ENCODE measurements at regions not wholly inside any gene's neighbourhood (a gene's known extent, or its start where the extent isn't known, plus 50 kb on each side); places are given as distances from the start of the nearest gene placed in this dataset.

- no peaks in the 10 kb centered on the region for H3K36me3 ChIP-seq (ENCODE audit: control insufficient read depth, insufficient read depth, low read length)
Observed at GRCh38 chr11:116467823-116468222, 305.0 kb downstream of the BUD13 start.

GRCh38 chr11:116466801-116467200, 306.0 kb downstream of the BUD13 start:
- no peaks in the 10 kb centered on the region for H3K27me3 ChIP-seq (ENCODE audit: control insufficient read depth, insufficient read depth, low read length)
- H3K9ac ChIP-seq (ENCODE audit: low read depth, low read length): no peak overlapping the region
- no peaks in the 10 kb centered on the region for H3K36me3 ChIP-seq (ENCODE audit: control insufficient read depth, insufficient read depth, low read length)
- peaks cover 4% of the 10 kb centered on the region for H3K9me3 ChIP-seq (ENCODE audit: control insufficient read depth, insufficient read depth, low read length)
- H3K4me1 ChIP-seq (ENCODE audit: control insufficient read depth, insufficient read depth, low read length): no peaks in the 10 kb centered on the region
- no peak overlapping the region for H3K4me3 ChIP-seq (ENCODE audit: low read depth, low read length)

More at GRCh38 chr11:116467823-116468222, 305.0 kb downstream of the BUD13 start:
- H3K4me3 ChIP-seq (ENCODE audit: low read depth, low read length): no peak overlapping the region
- H3K9me3 ChIP-seq (ENCODE audit: control insufficient read depth, insufficient read depth, low read length): peaks cover 5% of the 10 kb centered on the region
- no peak overlapping the region for H3K9ac ChIP-seq (ENCODE audit: low read depth, low read length)
- no peaks in the 10 kb centered on the region for H3K27me3 ChIP-seq (ENCODE audit: control insufficient read depth, insufficient read depth, low read length)
- peaks cover 3% of the 10 kb centered on the region for H3K4me1 ChIP-seq (ENCODE audit: control insufficient read depth, insufficient read depth, low read length)

- no peaks in the 10 kb centered on the region for H3K36me3 ChIP-seq (ENCODE audit: control insufficient read depth, insufficient read depth, low read length)
- H3K27me3 ChIP-seq (ENCODE audit: control insufficient read depth, insufficient read depth, low read length): no peaks in the 10 kb centered on the region
- H3K9ac ChIP-seq (ENCODE audit: low read depth, low read length): no peak overlapping the region
- H3K4me3 ChIP-seq (ENCODE audit: low read depth, low read length): no peak overlapping the region
- no peaks in the 10 kb centered on the region for H3K4me1 ChIP-seq (ENCODE audit: control insufficient read depth, insufficient read depth, low read length)
- H3K9me3 ChIP-seq (ENCODE audit: control insufficient read depth, insufficient read depth, low read length): peaks cover under 1% of the 10 kb centered on the region
Observed at GRCh38 chr11:116466191-116466590, 306.6 kb downstream of the BUD13 start.

- H3K9me3 ChIP-seq (ENCODE audit: control insufficient read depth, insufficient read depth, low read length): no peaks in the 10 kb centered on the region
- no peak overlapping the region for H3K9ac ChIP-seq (ENCODE audit: low read depth, low read length)
- H3K4me3 ChIP-seq (ENCODE audit: low read depth, low read length): no peak overlapping the region
- H3K27me3 ChIP-seq (ENCODE audit: control insufficient read depth, insufficient read depth, low read length): no peaks in the 10 kb centered on the region
- H3K4me1 ChIP-seq (ENCODE audit: control insufficient read depth, insufficient read depth, low read length): no peaks in the 10 kb centered on the region
- no peaks in the 10 kb centered on the region for H3K36me3 ChIP-seq (ENCODE audit: control insufficient read depth, insufficient read depth, low read length)
Observed at GRCh38 chr11:116465056-116465455, 307.7 kb downstream of the BUD13 start.

DNA sequence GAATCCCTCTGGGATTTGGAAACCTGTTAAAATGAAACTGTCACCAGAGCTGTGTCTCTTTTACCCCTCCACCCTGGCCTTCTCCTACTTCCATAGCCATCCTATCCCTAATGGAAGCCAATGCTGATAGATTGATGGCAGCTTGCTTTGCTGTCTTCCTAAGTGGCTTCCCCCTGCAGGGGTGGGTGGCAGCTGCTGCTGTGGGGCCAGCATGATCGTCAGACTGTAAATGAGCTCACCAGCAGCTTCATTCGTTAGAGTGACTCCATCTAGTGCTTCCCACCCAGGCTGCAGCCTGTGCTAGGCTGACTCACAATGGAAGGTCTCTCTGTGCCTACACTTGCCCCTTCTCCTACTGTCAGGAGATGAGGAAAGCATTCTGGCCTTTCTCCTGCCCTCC, 311.0 kb downstream of the BUD13 start:
- Histone ChIP-seq H3K36me3 (ENCODE audit: control insufficient read depth, insufficient read depth, low read length) (no peaks in the 10 kb centered on the region), H3K27me3 (ENCODE audit: control insufficient read depth, insufficient read depth, low read length) (no peaks in the 10 kb centered on the region), H3K9ac (ENCODE audit: low read depth, low read length) (no peak overlapping the region), H3K4me1 (ENCODE audit: control insufficient read depth, insufficient read depth, low read length) (no peaks in the 10 kb centered on the region), H3K9me3 (ENCODE audit: control insufficient read depth, insufficient read depth, low read length) (no peaks in the 10 kb centered on the region), H3K4me3 (ENCODE audit: low read depth, low read length) (no peak overlapping the region)

GRCh38 chr11:116460156-116460920, 312.4 kb downstream of the BUD13 start:
- Histone ChIP-seq H3K9ac (ENCODE audit: low read depth, low read length) (no peak overlapping the region), H3K4me1 (ENCODE audit: control insufficient read depth, insufficient read depth, low read length) (no peaks in the 10 kb centered on the region), H3K9me3 (ENCODE audit: control insufficient read depth, insufficient read depth, low read length) (no peaks in the 10 kb centered on the region), H3K4me3 (ENCODE audit: low read depth, low read length) (no peak overlapping the region), H3K36me3 (ENCODE audit: control insufficient read depth, insufficient read depth, low read length) (no peaks in the 10 kb centered on the region), H3K27me3 (ENCODE audit: control insufficient read depth, insufficient read depth, low read length) (no peaks in the 10 kb centered on the region)

- Histone ChIP-seq H3K36me3 (ENCODE audit: control insufficient read depth, insufficient read depth, low read length) (no peaks in the 10 kb centered on the region), H3K27me3 (ENCODE audit: control insufficient read depth, insufficient read depth, low read length) (no peaks in the 10 kb centered on the region), H3K4me3 (ENCODE audit: low read depth, low read length) (no peak overlapping the region), H3K9me3 (ENCODE audit: control insufficient read depth, insufficient read depth, low read length) (no peaks in the 10 kb centered on the region), H3K9ac (ENCODE audit: low read depth, low read length) (no peak overlapping the region), H3K4me1 (ENCODE audit: control insufficient read depth, insufficient read depth, low read length) (no peaks in the 10 kb centered on the region)
Observed at GRCh38 chr11:116459185-116460045, 313.4 kb downstream of the BUD13 start.

DNA sequence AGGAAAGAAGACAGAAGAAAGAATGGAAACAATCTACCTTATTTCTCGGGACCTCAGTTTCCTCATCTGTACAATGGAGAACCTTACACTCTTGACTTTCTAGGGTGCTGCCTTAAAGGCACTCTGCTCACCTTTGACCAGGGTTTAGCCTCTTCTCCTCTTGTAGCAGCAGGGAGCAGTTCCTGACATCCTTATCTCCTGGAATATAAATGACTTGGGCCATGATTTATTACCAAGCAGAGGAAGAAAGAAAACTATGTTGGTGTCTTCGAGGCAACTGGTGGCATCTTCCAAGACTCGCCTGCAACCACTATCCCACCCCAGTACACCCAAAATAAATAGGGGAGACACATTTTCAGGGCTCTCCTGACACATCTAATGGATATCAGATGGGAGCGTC, 314.2 kb downstream of the BUD13 start:
- H3K9me3 ChIP-seq (ENCODE audit: control insufficient read depth, insufficient read depth, low read length): no peaks in the 10 kb centered on the region

GRCh38 chr11:116457336-116458007, 315.3 kb downstream of the BUD13 start:
- Histone ChIP-seq H3K9ac (ENCODE audit: low read depth, low read length) (no peak overlapping the region), H3K9me3 (ENCODE audit: control insufficient read depth, insufficient read depth, low read length) (no peaks in the 10 kb centered on the region), H3K4me1 (ENCODE audit: control insufficient read depth, insufficient read depth, low read length) (no peaks in the 10 kb centered on the region), H3K36me3 (ENCODE audit: control insufficient read depth, insufficient read depth, low read length) (no peaks in the 10 kb centered on the region), H3K4me3 (ENCODE audit: low read depth, low read length) (no peak overlapping the region), H3K27me3 (ENCODE audit: control insufficient read depth, insufficient read depth, low read length) (no peaks in the 10 kb centered on the region)

More for the DNA sequence above, 314.2 kb downstream of the BUD13 start:
- H3K4me1 ChIP-seq (ENCODE audit: control insufficient read depth, insufficient read depth, low read length): no peaks in the 10 kb centered on the region
- H3K4me3 ChIP-seq (ENCODE audit: low read depth, low read length): no peak overlapping the region
- no peaks in the 10 kb centered on the region for H3K36me3 ChIP-seq (ENCODE audit: control insufficient read depth, insufficient read depth, low read length)
- H3K27me3 ChIP-seq (ENCODE audit: control insufficient read depth, insufficient read depth, low read length): no peaks in the 10 kb centered on the region
- H3K9ac ChIP-seq (ENCODE audit: low read depth, low read length): no peak overlapping the region

GRCh38 chr11:116454951-116455350, 317.8 kb downstream of the BUD13 start:
- H3K9ac ChIP-seq (ENCODE audit: low read depth, low read length): no peak overlapping the region
- H3K27me3 ChIP-seq (ENCODE audit: control insufficient read depth, insufficient read depth, low read length): no peaks in the 10 kb centered on the region
- H3K9me3 ChIP-seq (ENCODE audit: control insufficient read depth, insufficient read depth, low read length): no peaks in the 10 kb centered on the region
- no peak overlapping the region for H3K4me3 ChIP-seq (ENCODE audit: low read depth, low read length)
- no peaks in the 10 kb centered on the region for H3K4me1 ChIP-seq (ENCODE audit: control insufficient read depth, insufficient read depth, low read length)
- no peaks in the 10 kb centered on the region for H3K36me3 ChIP-seq (ENCODE audit: control insufficient read depth, insufficient read depth, low read length)

DNA sequence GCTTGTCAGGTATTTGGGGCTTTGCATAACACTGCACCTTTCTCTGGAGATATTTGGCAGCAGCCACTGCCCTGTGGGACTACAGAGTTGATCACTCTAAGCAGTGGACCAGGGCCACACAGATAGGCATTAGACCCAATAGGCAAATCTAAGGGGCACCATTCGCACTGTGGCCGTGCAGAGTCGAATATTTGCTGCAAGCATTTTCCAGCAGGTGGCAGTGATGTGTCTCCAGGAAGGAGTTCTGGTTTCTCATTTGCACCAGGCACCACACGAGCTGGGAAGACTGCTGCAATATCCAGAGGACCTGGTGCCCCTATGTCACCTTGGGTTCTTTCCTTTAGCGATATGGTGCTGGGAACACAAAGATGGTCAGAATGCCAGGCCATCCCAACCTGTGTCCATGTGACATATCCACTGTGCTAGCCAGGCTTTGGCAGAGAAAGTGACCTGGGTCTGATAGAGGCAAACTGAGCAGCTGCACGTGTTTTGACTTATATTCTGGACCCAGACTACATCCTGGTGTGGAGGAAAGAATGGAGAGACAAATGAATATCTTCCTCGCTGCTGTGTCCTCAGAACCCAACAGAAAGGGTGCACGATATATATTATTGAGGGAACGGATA, 318.7 kb downstream of the BUD13 start:
- no peaks in the 10 kb centered on the region for H3K36me3 ChIP-seq (ENCODE audit: control insufficient read depth, insufficient read depth, low read length)
- H3K4me1 ChIP-seq (ENCODE audit: control insufficient read depth, insufficient read depth, low read length): no peaks in the 10 kb centered on the region
- H3K27me3 ChIP-seq (ENCODE audit: control insufficient read depth, insufficient read depth, low read length): no peaks in the 10 kb centered on the region
- no peak overlapping the region for H3K4me3 ChIP-seq (ENCODE audit: low read depth, low read length)
- H3K9me3 ChIP-seq (ENCODE audit: control insufficient read depth, insufficient read depth, low read length): peaks cover 3% of the 10 kb centered on the region
- no peak overlapping the region for H3K9ac ChIP-seq (ENCODE audit: low read depth, low read length)
